ENCODE measurements at regions not wholly inside any gene's neighbourhood (a gene's known extent, or its start where the extent isn't known, plus 50 kb on each side); places are given as distances from the start of the nearest gene placed in this dataset.
"Not testable (repeated sequence)": the region's sequence is repeated elsewhere in the genome, so short reads cannot be mapped to it uniquely, and the experiment has no call there.

- intact Hi-C loops (cut with micrococcal nuclease): no loop called here
These were observed 124.9 kb upstream of the ZNF608 start for GRCh38 chr5:124871303-124871702.

GRCh38 chr5:124872086-124872485 is 125.6 kb upstream of the ZNF608 start:
- intact Hi-C loops (cut with micrococcal nuclease): no loop called here

- intact Hi-C loops (cut with micrococcal nuclease): no loop called here
These were observed 126.2 kb upstream of the ZNF608 start for GRCh38 chr5:124872615-124873014.

GRCh38 chr5:124873188-124873587 is 126.7 kb upstream of the ZNF608 start:
- intact Hi-C loops (cut with micrococcal nuclease): no loop called here

GRCh38 chr5:124873713-124874112 is 127.3 kb upstream of the ZNF608 start:
- intact Hi-C loops (cut with micrococcal nuclease): no loop called here

GRCh38 chr5:124876566-124876965 is 130.1 kb upstream of the ZNF608 start:
- intact Hi-C loops (cut with micrococcal nuclease): no loop called here

GRCh38 chr5:124876983-124877382 is 130.5 kb upstream of the ZNF608 start:
- intact Hi-C loops (cut with micrococcal nuclease): no loop called here

- intact Hi-C loops (cut with micrococcal nuclease): no loop called here
These were observed 131.2 kb upstream of the ZNF608 start for GRCh38 chr5:124877501-124878146.

GRCh38 chr5:124878583-124879342 is 132.3 kb upstream of the ZNF608 start:
- intact Hi-C loops (cut with micrococcal nuclease): no loop called here

GRCh38 chr5:124880903-124881697 is 134.7 kb upstream of the ZNF608 start:
- intact Hi-C loops (cut with micrococcal nuclease): no loop called here

GRCh38 chr5:124883681-124884080 is 137.2 kb upstream of the ZNF608 start:
- intact Hi-C loops (cut with micrococcal nuclease): no loop called here

GRCh38 chr5:124884114-124884513 is 137.7 kb upstream of the ZNF608 start:
- intact Hi-C loops (cut with micrococcal nuclease): no loop called here

GRCh38 chr5:124885490-124885889 is 139.1 kb upstream of the ZNF608 start:
- intact Hi-C loops (cut with micrococcal nuclease): no loop called here

- intact Hi-C loops (cut with micrococcal nuclease): no loop called here
These were observed 140.8 kb upstream of the ZNF608 start for GRCh38 chr5:124887223-124887622.

- intact Hi-C loops (cut with micrococcal nuclease): no loop called here
These were observed 141.6 kb upstream of the ZNF608 start for GRCh38 chr5:124888050-124888506.

GRCh38 chr5:124888622-124889485 is 142.4 kb upstream of the ZNF608 start:
- intact Hi-C loops (cut with micrococcal nuclease): no loop called here

GRCh38 chr5:124889486-124889825 is 143.0 kb upstream of the ZNF608 start:
- intact Hi-C loops (cut with micrococcal nuclease): no loop called here

- intact Hi-C loops (cut with micrococcal nuclease): no loop called here
These were observed 143.4 kb upstream of the ZNF608 start for GRCh38 chr5:124889850-124890249.

- intact Hi-C loops (cut with micrococcal nuclease): not testable (repeated sequence)
These were observed 144.0 kb upstream of the ZNF608 start for GRCh38 chr5:124890442-124890841.

- intact Hi-C loops (cut with micrococcal nuclease): no loop called here
These were observed 144.7 kb upstream of the ZNF608 start for GRCh38 chr5:124891179-124891578.

- intact Hi-C loops (cut with micrococcal nuclease): no loop called here
These were observed 145.9 kb upstream of the ZNF608 start for GRCh38 chr5:124892185-124892848.
